Glomerular visceral epithelial cell (primary cell): ENCODE measurements at regions not wholly inside any gene's neighbourhood (a gene's known extent, or its start where the extent isn't known, plus 50 kb on each side); places are given as distances from the start of the nearest gene placed in this dataset.

Source experiments
- DNase-seq: peaks from one replicate; pipeline ENCODE4 v3.0.0-alpha.2; 2016; ENCODE audit errors: extremely low spot score

GRCh38 chr14:38329246-38329645 lies 73.4 kb upstream of the CLEC14A start:
- no peak for DNase-seq

- DNase-seq, result no peak
These were observed 61.0 kb upstream of the CLEC14A start for GRCh38 chr14:38316922-38317321.

GRCh38 chr14:38311655-38312054 lies 55.8 kb upstream of the CLEC14A start:
- no peak for DNase-seq

GRCh38 chr14:38310420-38310995 lies 54.6 kb upstream of the CLEC14A start:
- DNase-seq, result no peak

GRCh38 chr14:38309522-38310277 lies 53.8 kb upstream of the CLEC14A start:
- DNase-seq, result no peak
